Jurkat, Clone E6-1 (cell line): ENCODE measurements at regions not wholly inside any gene's neighbourhood (a gene's known extent, or its start where the extent isn't known, plus 50 kb on each side); places are given as distances from the start of the nearest gene placed in this dataset.

Experiments used
- DNase-seq: peaks from one replicate; pipeline ENCODE4 v3.0.0-alpha.2; 2011; ENCODE audit warnings: low read depth, low spot score
- H3K4me3 ChIP-seq: 2 replicates; pipeline ENCODE4 v1.5.1; 2011; ENCODE audit warnings: mild to moderate bottlenecking, low read length, control low read depth, moderate library complexity

GRCh38 chr3:70543493-70543892, 231.1 kb upstream of the MDFIC2 start:
- DNase-seq: no peak
- H3K4me3 ChIP-seq: no peak overlapping the region

GRCh38 chr3:70539908-70540307, 227.5 kb upstream of the MDFIC2 start:
- no peak overlapping the region for H3K4me3 ChIP-seq
- peak; percentile 6 for DNase-seq

GRCh38 chr3:70532806-70533205, 220.4 kb upstream of the MDFIC2 start:
- no peak overlapping the region for H3K4me3 ChIP-seq

GRCh38 chr3:70531838-70532489, 219.5 kb upstream of the MDFIC2 start:
- DNase-seq: no peak
- H3K4me3 ChIP-seq: no peak overlapping the region

More at GRCh38 chr3:70532806-70533205, 220.4 kb upstream of the MDFIC2 start:
- DNase-seq: no peak

GRCh38 chr3:70531063-70531657, 218.7 kb upstream of the MDFIC2 start:
- peak; percentile 10 for DNase-seq
- no peak overlapping the region for H3K4me3 ChIP-seq

GRCh38 chr3:70530626-70531025, 218.2 kb upstream of the MDFIC2 start:
- no peak overlapping the region for H3K4me3 ChIP-seq
- no peak for DNase-seq

- H3K4me3 ChIP-seq: no peak overlapping the region
- DNase-seq: no peak
Observed at GRCh38 chr3:70527026-70527425, 214.6 kb upstream of the MDFIC2 start.

GRCh38 chr3:70519913-70520659, 207.6 kb upstream of the MDFIC2 start:
- DNase-seq: no peak
- no peak overlapping the region for H3K4me3 ChIP-seq

- no peak for DNase-seq
- H3K4me3 ChIP-seq: no peak overlapping the region
Observed at GRCh38 chr3:70519026-70519425, 206.6 kb upstream of the MDFIC2 start.

- DNase-seq: no peak
Observed at GRCh38 chr3:70518356-70518755, 205.9 kb upstream of the MDFIC2 start.

GRCh38 chr3:70517124-70517890, 204.9 kb upstream of the MDFIC2 start:
- no peak overlapping the region for H3K4me3 ChIP-seq
- DNase-seq: no peak

More at GRCh38 chr3:70518356-70518755, 205.9 kb upstream of the MDFIC2 start:
- H3K4me3 ChIP-seq: no peak overlapping the region

- no peak overlapping the region for H3K4me3 ChIP-seq
- DNase-seq: no peak
Observed at GRCh38 chr3:70516076-70516475, 203.6 kb upstream of the MDFIC2 start.

- no peak for DNase-seq
- no peak overlapping the region for H3K4me3 ChIP-seq
Observed at GRCh38 chr3:70507486-70507885, 195.0 kb upstream of the MDFIC2 start.

GRCh38 chr3:70506775-70507174, 194.3 kb upstream of the MDFIC2 start:
- DNase-seq: no peak
- no peak overlapping the region for H3K4me3 ChIP-seq

GRCh38 chr3:70501561-70501960, 189.1 kb upstream of the MDFIC2 start:
- DNase-seq: peak; percentile 88
- H3K4me3 ChIP-seq: no peak overlapping the region

- no peak for DNase-seq
- H3K4me3 ChIP-seq: no peak overlapping the region
Observed at GRCh38 chr3:70488816-70489215, 176.4 kb upstream of the MDFIC2 start.

GRCh38 chr3:70488131-70488530, 175.7 kb upstream of the MDFIC2 start:
- no peak overlapping the region for H3K4me3 ChIP-seq
- DNase-seq: no peak

- DNase-seq: no peak
- H3K4me3 ChIP-seq: no peak overlapping the region
Observed at GRCh38 chr3:70486414-70487017, 174.1 kb upstream of the MDFIC2 start.

GRCh38 chr3:70476174-70476573, 163.7 kb upstream of the MDFIC2 start:
- no peak overlapping the region for H3K4me3 ChIP-seq
- no peak for DNase-seq
